ENCODE measurements at regions not wholly inside any gene's neighbourhood (a gene's known extent, or its start where the extent isn't known, plus 50 kb on each side); places are given as distances from the start of the nearest gene placed in this dataset.

GRCh38 chr6:145036848-145037567 lies 698.3 kb downstream of the EPM2A start:
- no peak for DNase-seq

GRCh38 chr6:145042559-145042958 lies 692.8 kb downstream of the EPM2A start:
- no peak for DNase-seq

GRCh38 chr6:145043926-145044500 lies 691.3 kb downstream of the EPM2A start:
- no peak for DNase-seq

- DNase-seq: no peak
Measured at GRCh38 chr6:145044641-145045246, 690.6 kb downstream of the EPM2A start.

GRCh38 chr6:145045582-145045981 lies 689.7 kb downstream of the EPM2A start:
- DNase-seq: no peak

- DNase-seq: no peak
Measured at GRCh38 chr6:145047891-145048290, 687.4 kb downstream of the EPM2A start.

- DNase-seq: no peak
Measured at GRCh38 chr6:145051661-145052060, 683.7 kb downstream of the EPM2A start.

GRCh38 chr6:145055567-145055966 lies 679.8 kb downstream of the EPM2A start:
- DNase-seq: no peak

- DNase-seq: no peak
Measured at GRCh38 chr6:145060714-145061113, 674.6 kb downstream of the EPM2A start.

GRCh38 chr6:145063091-145063490 lies 672.2 kb downstream of the EPM2A start:
- no peak for DNase-seq

GRCh38 chr6:145067430-145067829 lies 667.9 kb downstream of the EPM2A start:
- DNase-seq: no peak

GRCh38 chr6:145068577-145068976 lies 666.7 kb downstream of the EPM2A start:
- DNase-seq: no peak

GRCh38 chr6:145069966-145070365 lies 665.4 kb downstream of the EPM2A start:
- DNase-seq: no peak

GRCh38 chr6:145070791-145071190 lies 664.5 kb downstream of the EPM2A start:
- DNase-seq: no peak

GRCh38 chr6:145071836-145072235 lies 663.5 kb downstream of the EPM2A start:
- DNase-seq: no peak

- DNase-seq: no peak
Measured at GRCh38 chr6:145073811-145074210, 661.5 kb downstream of the EPM2A start.

GRCh38 chr6:145074805-145075204 lies 660.5 kb downstream of the EPM2A start:
- DNase-seq: no peak

- DNase-seq: no peak
Measured at GRCh38 chr6:145075425-145075824, 659.9 kb downstream of the EPM2A start.

GRCh38 chr6:145076115-145076841 lies 659.0 kb downstream of the EPM2A start:
- DNase-seq: no peak

GRCh38 chr6:145077382-145077781 lies 657.9 kb downstream of the EPM2A start:
- DNase-seq: no peak

- no peak for DNase-seq
Measured at GRCh38 chr6:145080651-145081050, 654.7 kb downstream of the EPM2A start.

- DNase-seq: no peak
Measured at GRCh38 chr6:145081677-145082076, 653.6 kb downstream of the EPM2A start.

- no peak for DNase-seq
Measured at GRCh38 chr6:145082359-145082758, 653.0 kb downstream of the EPM2A start.

- DNase-seq: no peak
Measured at GRCh38 chr6:145086197-145086596, 649.1 kb downstream of the EPM2A start.
